Colonic mucosa (tissue), 4 donors: ENCODE measurements at regions not wholly inside any gene's neighbourhood (a gene's known extent, or its start where the extent isn't known, plus 50 kb on each side); places are given as distances from the start of the nearest gene placed in this dataset.

Source experiments
- DNase-seq: peaks from one replicate; pipeline ENCODE4 v3.0.0-alpha.2; 2020
- H3K27ac ChIP-seq: fragments of 200-600 bp; one replicate; pipeline ENCODE4 v1.8.0; 2021
- H3K27me3 ChIP-seq: fragments of 200-600 bp; one replicate; pipeline ENCODE4 v1.8.0; 2021
- H3K36me3 ChIP-seq: fragments of 200-600 bp; one replicate; pipeline ENCODE4 v1.8.0; 2021
- H3K4me1 ChIP-seq: fragments of 200-600 bp; one replicate; pipeline ENCODE4 v1.8.0; 2021; ENCODE audit warnings: mild to moderate bottlenecking
- H3K4me3 ChIP-seq: fragments of 200-600 bp; one replicate; pipeline ENCODE4 v1.8.0; 2021
- H3K9ac ChIP-seq, 2 donors: one replicate each; pipeline ENCODE4 v1.7.0; 2013; ENCODE audit warnings: control low read depth in 2 of 2, low read depth in 2 of 2, low read length in 2 of 2
- H3K9me3 ChIP-seq: fragments of 200-600 bp; one replicate; pipeline ENCODE4 v1.8.0; 2021
- intact Hi-C: fragments of 100-400 bp; cut with DNase I; formaldehyde crosslinking; loops from one replicate; pipeline ENCODE4 v1.14.1; 2022
- TF ChIP-seq, protein P1 (sequence below): fragments of 200-600 bp; IDR thresholded peaks from one replicate; pipeline ENCODE4 v1.8.0; 2022; ENCODE audit warnings: antibody characterized with exemption, mild to moderate bottlenecking
- donor health status: healthy.
- donor health status: DM: no; HTN: no; CAD: no.
- donor health status: DM: no; HTN: no; CAD: no.

DNA sequence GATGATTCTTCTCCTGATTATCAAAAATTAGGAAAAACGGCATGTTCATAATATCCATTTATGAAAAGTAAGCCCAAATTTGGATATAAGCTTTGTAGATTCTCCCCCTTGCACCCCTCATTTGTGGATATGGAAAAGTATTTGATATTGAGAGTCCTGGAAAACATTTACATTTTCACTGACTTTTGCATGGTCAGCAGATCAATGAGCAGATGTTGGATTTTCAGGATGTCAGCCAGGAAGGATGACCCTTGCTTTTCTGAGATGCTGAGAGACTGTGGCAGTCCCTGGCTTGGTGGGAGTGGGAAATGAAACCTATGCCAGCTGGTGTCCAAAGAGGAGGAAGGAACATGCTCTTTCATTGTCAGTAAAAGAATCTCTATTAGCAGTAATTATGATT lies 410.8 kb downstream of the DMAC1 start:
- Histone ChIP-seq H3K27me3 (no peaks in the 10 kb centered on the region), H3K9ac (no peak overlapping the region), H3K9me3 (no peaks in the 10 kb centered on the region), H3K4me1 (no peaks in the 10 kb centered on the region), H3K27ac (no peak overlapping the region), H3K36me3 (no peaks in the 10 kb centered on the region), H3K4me3 (no peak overlapping the region)
- DNase-seq = no peak
- TF ChIP-seq, protein P1, sequence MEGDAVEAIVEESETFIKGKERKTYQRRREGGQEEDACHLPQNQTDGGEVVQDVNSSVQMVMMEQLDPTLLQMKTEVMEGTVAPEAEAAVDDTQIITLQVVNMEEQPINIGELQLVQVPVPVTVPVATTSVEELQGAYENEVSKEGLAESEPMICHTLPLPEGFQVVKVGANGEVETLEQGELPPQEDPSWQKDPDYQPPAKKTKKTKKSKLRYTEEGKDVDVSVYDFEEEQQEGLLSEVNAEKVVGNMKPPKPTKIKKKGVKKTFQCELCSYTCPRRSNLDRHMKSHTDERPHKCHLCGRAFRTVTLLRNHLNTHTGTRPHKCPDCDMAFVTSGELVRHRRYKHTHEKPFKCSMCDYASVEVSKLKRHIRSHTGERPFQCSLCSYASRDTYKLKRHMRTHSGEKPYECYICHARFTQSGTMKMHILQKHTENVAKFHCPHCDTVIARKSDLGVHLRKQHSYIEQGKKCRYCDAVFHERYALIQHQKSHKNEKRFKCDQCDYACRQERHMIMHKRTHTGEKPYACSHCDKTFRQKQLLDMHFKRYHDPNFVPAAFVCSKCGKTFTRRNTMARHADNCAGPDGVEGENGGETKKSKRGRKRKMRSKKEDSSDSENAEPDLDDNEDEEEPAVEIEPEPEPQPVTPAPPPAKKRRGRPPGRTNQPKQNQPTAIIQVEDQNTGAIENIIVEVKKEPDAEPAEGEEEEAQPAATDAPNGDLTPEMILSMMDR = no peak
- intact Hi-C loops = no loop called here

DNA sequence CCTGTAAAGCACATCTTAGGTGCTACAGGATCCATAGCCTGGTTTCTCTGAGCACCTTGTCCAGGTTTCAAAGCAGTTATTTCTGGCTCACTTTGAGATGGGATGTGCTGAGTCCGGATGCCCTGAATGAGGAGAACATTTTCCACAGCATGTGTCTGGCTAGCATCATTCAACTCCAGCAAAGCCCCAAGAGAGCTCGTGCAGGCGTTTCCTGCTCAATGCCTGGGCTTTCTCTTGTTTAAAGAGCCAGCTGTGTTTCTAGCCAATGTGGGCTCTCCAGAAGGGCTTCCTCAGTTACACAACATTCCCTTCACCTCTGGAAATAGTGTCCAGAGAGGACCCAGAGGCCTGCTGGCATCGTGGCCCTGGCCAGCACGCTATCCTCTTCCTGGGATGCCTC lies 411.7 kb downstream of the DMAC1 start:
- Histone ChIP-seq H3K27ac (no peak overlapping the region), H3K27me3 (no peaks in the 10 kb centered on the region), H3K4me3 (no peak overlapping the region), H3K4me1 (no peaks in the 10 kb centered on the region), H3K36me3 (no peaks in the 10 kb centered on the region), H3K9me3 (no peaks in the 10 kb centered on the region), H3K9ac (no peak overlapping the region)
- intact Hi-C loops = no loop called here
- TF ChIP-seq, protein P1 = no peak
- DNase-seq = no peak

DNA sequence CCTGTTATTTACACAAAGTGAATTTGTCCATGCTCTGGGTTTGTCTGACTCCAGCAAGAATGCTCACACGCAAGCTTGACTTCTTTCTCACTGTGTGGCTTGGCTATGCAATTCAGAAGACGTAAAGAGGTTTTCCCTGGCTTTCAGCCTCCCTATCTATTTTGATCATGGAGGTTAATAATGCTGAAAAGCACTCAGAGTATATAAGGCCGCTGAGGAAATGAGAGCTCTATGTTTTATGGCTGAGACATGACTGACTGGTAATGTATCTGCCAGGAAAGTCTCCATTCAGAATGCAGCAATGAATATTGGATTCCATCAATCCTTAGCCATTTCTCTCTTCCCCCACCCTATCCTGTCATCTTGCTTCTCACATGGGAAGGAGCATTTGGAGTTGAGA lies 417.3 kb downstream of the DMAC1 start:
- TF ChIP-seq, protein P1 = no peak

DNA sequence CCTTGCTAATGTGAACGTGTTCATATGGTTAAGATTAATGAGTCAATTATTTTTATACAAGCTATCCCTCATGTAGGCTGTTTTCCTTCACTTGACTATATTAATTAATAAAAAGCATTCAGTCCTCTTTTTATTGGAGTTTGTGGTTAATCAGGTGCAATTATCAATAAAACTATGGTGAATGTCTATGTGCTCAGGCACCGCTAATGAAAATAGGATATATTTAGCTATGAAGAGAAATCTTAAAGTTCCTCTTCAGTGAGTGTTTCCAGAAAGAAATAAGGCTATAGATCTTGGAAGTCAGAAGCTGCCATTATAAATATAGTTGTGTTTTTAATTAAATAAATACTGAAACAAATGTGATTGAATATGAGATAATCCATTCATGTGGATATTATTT lies 422.1 kb downstream of the DMAC1 start:
- H3K9me3 ChIP-seq = no peaks in the 10 kb centered on the region
- TF ChIP-seq, protein P1 = no peak
- no peak overlapping the region for H3K4me3 ChIP-seq
- no peak overlapping the region for H3K9ac ChIP-seq
- no peaks in the 10 kb centered on the region for H3K36me3 ChIP-seq
- H3K4me1 ChIP-seq = no peaks in the 10 kb centered on the region
- H3K27ac ChIP-seq = no peak overlapping the region
- no peaks in the 10 kb centered on the region for H3K27me3 ChIP-seq
- DNase-seq = no peak
- intact Hi-C loops = no loop called here

More for the DNA sequence above, 417.3 kb downstream of the DMAC1 start:
- Histone ChIP-seq H3K27ac (no peak overlapping the region), H3K9ac (no peak overlapping the region), H3K4me1 (no peaks in the 10 kb centered on the region), H3K27me3 (no peaks in the 10 kb centered on the region), H3K9me3 (no peaks in the 10 kb centered on the region), H3K36me3 (no peaks in the 10 kb centered on the region), H3K4me3 (no peak overlapping the region)
- DNase-seq = no peak
- intact Hi-C loops = no loop called here

DNA sequence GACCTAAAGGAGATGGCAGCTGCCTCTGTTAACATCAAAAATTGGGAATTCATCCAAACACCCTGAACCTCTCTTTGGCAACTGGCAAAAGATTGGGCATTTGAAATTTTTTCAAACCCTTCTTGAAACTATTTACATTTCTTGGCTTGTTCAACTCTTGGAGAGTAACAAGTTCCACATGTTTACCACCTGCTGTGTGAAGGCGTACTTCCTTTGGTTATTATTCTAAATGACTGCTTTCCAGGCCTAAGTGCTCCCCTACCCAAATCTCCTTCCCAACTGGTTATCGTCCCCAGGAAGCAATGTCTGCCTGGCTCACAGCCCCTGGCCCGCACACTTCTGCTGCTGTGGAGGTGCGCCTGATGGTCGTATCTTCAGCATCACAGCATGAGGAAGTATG lies 422.7 kb downstream of the DMAC1 start:
- intact Hi-C loops = no loop called here
- Histone ChIP-seq H3K27ac (no peak overlapping the region), H3K9ac (no peak overlapping the region), H3K9me3 (no peaks in the 10 kb centered on the region), H3K4me1 (no peaks in the 10 kb centered on the region), H3K27me3 (no peaks in the 10 kb centered on the region), H3K4me3 (no peak overlapping the region), H3K36me3 (no peaks in the 10 kb centered on the region)
- no peak for DNase-seq
- TF ChIP-seq, protein P1 = no peak

DNA sequence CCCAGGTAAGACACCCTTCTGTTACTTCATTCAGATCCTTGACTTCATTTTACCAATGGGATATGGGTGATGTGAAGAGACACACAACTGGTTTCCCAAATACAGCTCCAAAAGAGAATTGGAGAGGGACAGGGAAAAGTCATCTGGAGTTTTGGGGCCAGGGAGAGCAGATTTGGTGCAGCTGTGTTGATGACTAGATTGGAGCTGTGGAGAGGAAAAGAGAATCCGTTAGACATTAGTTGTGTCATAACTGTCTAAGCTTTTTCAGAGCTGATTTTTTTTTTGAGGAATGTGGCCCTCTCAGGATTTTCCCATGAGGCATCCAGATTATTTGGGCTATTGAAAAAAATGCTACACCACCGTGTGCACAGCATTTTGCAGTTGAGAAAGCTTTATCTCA lies 423.4 kb downstream of the DMAC1 start:
- Histone ChIP-seq H3K4me3 (no peak overlapping the region), H3K9me3 (no peaks in the 10 kb centered on the region), H3K9ac (no peak overlapping the region)

More for the DNA sequence above, 423.4 kb downstream of the DMAC1 start:
- H3K4me1 ChIP-seq = no peaks in the 10 kb centered on the region
- H3K27ac ChIP-seq = no peak overlapping the region
- intact Hi-C loops = no loop called here
- no peak for DNase-seq
- no peaks in the 10 kb centered on the region for H3K27me3 ChIP-seq
- H3K36me3 ChIP-seq = no peaks in the 10 kb centered on the region
- TF ChIP-seq, protein P1 = no peak
